Skeletal muscle tissue (tissue), 3 donors: ENCODE measurements at regions not wholly inside any gene's neighbourhood (a gene's known extent, or its start where the extent isn't known, plus 50 kb on each side); places are given as distances from the start of the nearest gene placed in this dataset.
"Not testable (repeated sequence)": the region's sequence is repeated elsewhere in the genome, so short reads cannot be mapped to it uniquely, and the experiment has no call there.

Experiments used
- H3K27ac ChIP-seq: one replicate; pipeline ENCODE4 v1.7.0; 2013; ENCODE audit warnings: mild to moderate bottlenecking, low read depth, low read length, inconsistent platforms
- H3K27me3 ChIP-seq, 3 donors: one replicate each; pipeline ENCODE4 v1.7.0; 2013; ENCODE audit warnings: low read length in 3 of 3; ENCODE audit not compliant: control insufficient read depth in 3 of 3, insufficient read depth in 3 of 3
- H3K36me3 ChIP-seq, 3 donors: one replicate each; pipeline ENCODE4 v1.7.0; 2013; ENCODE audit warnings: low read length in 3 of 3; ENCODE audit not compliant: control insufficient read depth in 3 of 3, insufficient read depth in 3 of 3
- H3K4me1 ChIP-seq, 3 donors: one replicate each; pipeline ENCODE4 v1.7.0; 2013; ENCODE audit warnings: low read length in 3 of 3, mild to moderate bottlenecking in 3 of 3; ENCODE audit not compliant: control insufficient read depth in 3 of 3, insufficient read depth in 3 of 3
- H3K4me3 ChIP-seq, 3 donors: one replicate each; pipeline ENCODE4 v1.7.0; 2013; ENCODE audit warnings: low read length in 3 of 3
- H3K9ac ChIP-seq, 3 donors: one replicate each; pipeline ENCODE4 v1.7.0; 2013; ENCODE audit warnings: low read length in 3 of 3, mild to moderate bottlenecking in 3 of 3, moderate library complexity in 2 of 3, low read depth in 1 of 3
- H3K9me3 ChIP-seq, 3 donors: one replicate each; pipeline ENCODE4 v1.7.0; 2013; ENCODE audit warnings: low read length in 3 of 3; ENCODE audit not compliant: control insufficient read depth in 3 of 3
- donor health status: Osteomylitis.

- no peak overlapping the region for H3K4me3 ChIP-seq
- peaks cover 0 to 2% (median 0%) of the 10 kb centered on the region in 3 donors for H3K9me3 ChIP-seq
- no peaks in the 10 kb centered on the region for H3K4me1 ChIP-seq
- H3K36me3 ChIP-seq, result no peaks in the 10 kb centered on the region
- peaks cover 0 to 13% (median 1%) of the 10 kb centered on the region in 3 donors for H3K27me3 ChIP-seq
- no peak overlapping the region for H3K9ac ChIP-seq
- H3K27ac ChIP-seq, result no peak overlapping the region
These were observed 99.1 kb downstream of the TFAP2A start for GRCh38 chr6:10315658-10316372.

DNA sequence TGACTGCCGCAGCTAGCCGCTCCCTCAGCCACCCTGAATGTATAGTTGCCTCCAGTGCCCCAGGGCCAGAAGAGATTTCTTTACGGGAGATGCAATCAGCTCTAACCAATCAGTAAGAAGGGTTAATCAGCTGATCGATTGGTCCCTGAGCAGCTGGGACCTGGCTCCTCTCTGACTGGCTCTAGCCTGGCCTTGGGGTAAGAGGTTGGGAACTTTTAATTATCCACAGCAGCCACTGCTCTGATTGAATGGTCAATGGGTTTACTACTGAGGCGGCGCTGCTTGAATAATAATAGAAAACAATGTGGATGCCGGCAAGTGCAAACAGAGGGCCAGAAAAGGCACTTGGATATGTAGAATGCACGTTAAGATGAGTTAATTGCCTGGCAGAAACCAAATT, 99.8 kb downstream of the TFAP2A start:
- Histone ChIP-seq H3K4me3 (no peak overlapping the region), H3K27ac (no peak overlapping the region), H3K36me3 (no peaks in the 10 kb centered on the region), H3K4me1 (no peaks in the 10 kb centered on the region), H3K9ac (no peak overlapping the region), H3K27me3 (peaks cover 0 to 16% (median 3%) of the 10 kb centered on the region in 3 donors), H3K9me3 (peaks cover 0 to 2% (median 0%) of the 10 kb centered on the region in 3 donors)

DNA sequence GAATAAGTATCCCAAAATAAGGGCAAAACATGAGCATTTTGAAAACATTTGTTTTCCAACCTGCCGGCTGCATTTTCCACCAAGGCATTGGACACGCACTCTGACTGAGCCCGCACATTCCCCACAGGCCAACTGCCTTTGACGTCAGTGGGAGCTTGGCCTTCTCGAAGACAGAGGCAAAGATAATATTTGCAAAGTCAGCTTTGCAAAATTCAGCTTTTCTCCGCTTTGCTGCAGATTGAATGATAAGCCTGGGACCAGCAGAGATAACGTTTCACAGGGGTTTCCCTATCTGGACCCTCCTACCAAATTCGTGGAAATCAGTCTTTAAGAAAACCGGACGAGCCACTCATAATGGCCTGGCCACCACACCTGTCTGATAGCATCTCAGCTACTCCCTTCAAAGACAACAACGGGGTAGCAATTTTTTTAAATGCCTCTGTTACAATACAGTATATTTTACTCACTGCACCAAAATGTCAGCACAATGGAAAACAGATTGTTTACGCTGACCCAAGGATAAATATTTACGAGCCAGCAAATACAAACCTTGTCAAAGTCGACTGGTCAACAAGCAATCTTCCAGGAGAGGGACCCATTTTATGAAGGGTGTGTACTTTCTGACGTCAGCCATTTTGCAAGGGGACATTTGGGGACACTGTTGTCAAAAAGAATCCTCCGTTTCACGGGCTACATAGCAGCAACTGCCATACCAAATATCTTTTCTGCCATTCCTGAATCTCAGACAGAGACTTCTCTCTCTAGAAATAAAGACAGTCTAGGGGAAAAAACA, 100.5 kb downstream of the TFAP2A start:
- Histone ChIP-seq H3K27me3 (peaks cover 0 to 18% (median 3%) of the 10 kb centered on the region in 3 donors), H3K9me3 (peaks cover 0 to 2% (median 0%) of the 10 kb centered on the region in 3 donors), H3K4me3 (no peak overlapping the region), H3K27ac (no peak overlapping the region), H3K36me3 (no peaks in the 10 kb centered on the region), H3K4me1 (no peaks in the 10 kb centered on the region), H3K9ac (no peak overlapping the region)

DNA sequence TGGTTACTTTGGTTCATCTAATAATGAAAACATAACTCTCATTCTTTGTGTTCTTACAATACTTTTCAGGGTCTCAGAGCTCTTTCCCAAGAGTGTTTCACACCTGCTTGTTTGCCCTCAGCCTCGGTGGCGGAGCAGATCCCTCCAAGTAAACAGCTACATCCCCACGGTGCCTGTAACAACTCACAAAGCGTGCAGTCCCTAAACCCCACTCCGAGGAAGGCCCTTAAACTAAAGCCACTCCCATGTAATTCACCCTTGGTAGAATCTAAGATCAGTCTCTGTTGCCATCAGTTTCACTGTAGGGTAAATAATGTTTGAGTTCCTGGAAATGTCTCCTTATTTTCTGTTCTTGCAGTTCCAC, 101.1 kb downstream of the TFAP2A start:
- Histone ChIP-seq H3K9me3 (peaks cover 0 to under 1% (median 0%) of the 10 kb centered on the region in 3 donors), H3K9ac (no peak overlapping the region), H3K36me3 (no peaks in the 10 kb centered on the region), H3K27ac (no peak overlapping the region), H3K27me3 (peaks cover 0 to 22% (median 3%) of the 10 kb centered on the region in 3 donors), H3K4me3 (no peak overlapping the region), H3K4me1 (no peaks in the 10 kb centered on the region)

GRCh38 chr6:10312445-10312844, 102.4 kb downstream of the TFAP2A start:
- Histone ChIP-seq H3K27me3 (peaks cover 0 to 18% (median 3%) of the 10 kb centered on the region in 3 donors), H3K9ac (no peak overlapping the region), H3K27ac (no peak overlapping the region), H3K4me3 (no peak overlapping the region), H3K36me3 (no peaks in the 10 kb centered on the region), H3K9me3 (no peaks in the 10 kb centered on the region), H3K4me1 (no peaks in the 10 kb centered on the region)

DNA sequence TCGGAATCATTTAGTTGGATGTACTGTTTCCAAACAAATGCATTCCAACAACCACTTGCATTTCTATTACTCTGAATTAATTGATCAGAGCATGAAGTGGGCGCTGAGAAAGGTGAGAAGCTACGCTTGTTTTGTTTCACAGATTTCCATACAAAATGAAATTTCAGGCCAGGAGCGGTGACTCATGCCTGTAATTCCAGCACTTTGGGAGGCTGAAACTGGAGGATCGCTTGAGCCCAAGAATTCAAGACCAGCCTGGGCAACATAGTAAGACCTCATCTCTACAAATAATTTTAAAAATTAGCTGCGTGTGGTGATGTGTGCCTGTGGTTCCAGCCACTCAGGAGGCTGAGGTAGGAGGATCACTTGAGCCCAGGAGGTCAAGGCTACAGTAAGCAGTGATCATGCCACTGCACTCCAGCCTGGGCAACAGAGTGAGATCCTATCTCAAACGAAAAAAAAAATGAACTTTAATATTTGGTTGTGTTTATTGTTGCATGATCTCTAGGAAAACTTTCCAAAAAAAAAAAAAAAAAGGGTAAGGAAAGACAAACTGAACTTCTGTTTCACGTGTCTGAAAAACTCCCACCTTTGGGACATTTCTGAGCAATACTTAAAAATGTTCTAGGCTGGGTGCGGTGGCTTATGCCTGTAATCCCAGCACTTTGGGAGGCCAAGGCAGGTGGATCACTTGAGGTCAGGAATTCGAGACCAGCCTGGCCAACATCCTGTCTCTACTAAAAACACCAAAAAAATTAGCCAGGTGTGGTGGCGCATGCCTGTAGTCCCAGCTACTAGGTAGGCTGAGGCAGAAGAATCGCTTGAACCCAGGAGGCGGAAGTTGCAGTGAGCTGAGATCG, 103.1 kb downstream of the TFAP2A start:
- H3K4me1 ChIP-seq, H3K4me3 ChIP-seq, H3K9me3 ChIP-seq, H3K27ac ChIP-seq, H3K9ac ChIP-seq, H3K36me3 ChIP-seq: not testable (repeated sequence)
- peaks cover 0 to 17% (median 3%) of the 10 kb centered on the region in 3 donors for H3K27me3 ChIP-seq

DNA sequence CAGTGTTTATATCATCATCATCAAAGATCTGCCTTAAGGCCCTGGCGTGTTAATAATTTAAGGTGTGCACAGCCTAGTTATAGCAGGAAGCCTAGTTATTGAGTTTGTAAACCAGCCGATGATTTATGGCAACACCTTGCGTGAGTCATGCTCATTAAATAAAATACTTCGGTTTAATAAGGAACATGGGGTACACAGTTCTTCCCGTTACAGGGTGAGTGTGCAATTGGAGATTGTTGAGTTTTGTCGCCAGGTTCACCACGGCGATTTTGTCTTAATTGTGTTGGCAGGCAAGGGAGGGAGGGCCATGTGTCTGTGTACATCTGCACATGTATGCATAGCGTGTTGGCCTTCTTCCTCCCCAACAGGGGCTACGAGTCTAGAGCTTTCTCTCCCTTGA, 104.0 kb downstream of the TFAP2A start:
- Histone ChIP-seq H3K27ac (no peak overlapping the region), H3K4me3 (no peak overlapping the region), H3K9me3 (no peaks in the 10 kb centered on the region), H3K9ac (no peak overlapping the region), H3K36me3 (no peaks in the 10 kb centered on the region), H3K27me3 (peaks cover 0 to 17% (median 3%) of the 10 kb centered on the region in 3 donors), H3K4me1 (no peaks in the 10 kb centered on the region)

DNA sequence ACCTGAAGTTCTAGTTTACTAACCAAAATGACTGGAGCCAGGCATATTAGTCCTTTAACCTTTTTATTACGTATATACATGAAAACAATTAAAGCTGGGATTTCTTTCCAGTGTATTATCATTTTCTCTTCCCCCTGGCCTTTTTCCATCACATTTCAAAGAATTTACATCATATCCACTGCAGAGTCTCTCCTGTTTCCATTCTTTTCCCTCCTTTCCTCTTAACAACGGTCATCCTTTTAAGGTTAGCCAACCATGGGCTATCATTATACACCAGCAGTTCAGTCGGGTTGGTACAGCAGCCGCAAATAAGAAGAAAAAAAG, 104.6 kb downstream of the TFAP2A start:
- H3K9me3 ChIP-seq, result no peaks in the 10 kb centered on the region
- no peaks in the 10 kb centered on the region for H3K4me1 ChIP-seq
- H3K27ac ChIP-seq, result no peak overlapping the region
- H3K36me3 ChIP-seq, result no peaks in the 10 kb centered on the region
- H3K4me3 ChIP-seq, result no peak overlapping the region
- H3K27me3 ChIP-seq, result peaks cover 0 to 17% (median 3%) of the 10 kb centered on the region in 3 donors
- no peak overlapping the region for H3K9ac ChIP-seq

GRCh38 chr6:10309457-10310329, 105.2 kb downstream of the TFAP2A start:
- Histone ChIP-seq H3K27me3 (peaks cover 0 to 17% (median 3%) of the 10 kb centered on the region in 3 donors), H3K36me3 (no peaks in the 10 kb centered on the region), H3K4me1 (no peaks in the 10 kb centered on the region)

More at GRCh38 chr6:10309457-10310329, 105.2 kb downstream of the TFAP2A start:
- H3K9ac ChIP-seq, result no peak overlapping the region
- H3K9me3 ChIP-seq, result no peaks in the 10 kb centered on the region
- H3K27ac ChIP-seq, result no peak overlapping the region
- H3K4me3 ChIP-seq, result no peak overlapping the region
